ENCODE measurements at regions not wholly inside any gene's neighbourhood (a gene's known extent, or its start where the extent isn't known, plus 50 kb on each side); places are given as distances from the start of the nearest gene placed in this dataset.

- ATAC-seq (ENCODE audit: low read depth) = no peak
Measured at GRCh38 chr5:61254969-61255555, 77.0 kb upstream of the ZSWIM6 start.

GRCh38 chr5:61256474-61256873 lies 75.6 kb upstream of the ZSWIM6 start:
- no peaks in the 10 kb centered on the region for H3K27me3 ChIP-seq (replicated peaks in 1 of 4; ENCODE audit: control extremely low read depth in 1 of 4, control insufficient read depth in 3 of 4, insufficient read depth in 4 of 4, low read length in 3 of 4)
- H3K4me3 ChIP-seq (ENCODE audit: control extremely low read depth in 1 of 5, extremely low read depth in 1 of 5, insufficient read depth in 1 of 5, low read depth in 2 of 5, low read length in 4 of 5) = no peak overlapping the region
- CTCF ChIA-PET = no interaction called here
- no peaks in the 10 kb centered on the region for H3K4me1 ChIP-seq (ENCODE audit: control insufficient read depth in 2 of 2, insufficient read depth in 2 of 2, low read length in 2 of 2)
- H3K36me3 ChIP-seq (replicated peaks in 1 of 2; ENCODE audit: control extremely low read depth in 1 of 2, control insufficient read depth in 1 of 2, extremely low read depth in 1 of 2, insufficient read depth in 2 of 2, low read length in 1 of 2) = no peaks in the 10 kb centered on the region
- no peak overlapping the region for H2AFZ ChIP-seq (ENCODE audit: insufficient read depth, low read depth, low read length, poor library complexity, severe bottlenecking)
- DNase-seq (no peak), ATAC-seq (ENCODE audit: low read depth) (no peak)
- TF ChIP-seq CTCF (IDR thresholded peaks at IDR 0.05) = no peak
- TF ChIP-seq EZH2 (IDR thresholded peaks at IDR 0.05; ENCODE audit: borderline replicate concordance, insufficient read depth, low read depth, low read length, poor library complexity, severe bottlenecking) = no peak
- Mint-ChIP-seq H3K27me3 (peaks cover 14% of the 10 kb centered on the region), H3K27ac (no peak overlapping the region), H3K4me3 (no peak overlapping the region), H3K9me3 (ENCODE audit: insufficient read depth) (no peaks in the 10 kb centered on the region), H3K4me1 (no peaks in the 10 kb centered on the region)
- intact Hi-C loops (cut with micrococcal nuclease) = no loop called here
- H3K27ac ChIP-seq (ENCODE audit: low read length in 2 of 2) = no peak overlapping the region
- no peaks in the 10 kb centered on the region for H3K79me2 ChIP-seq (ENCODE audit: control insufficient read depth, insufficient read depth, low read length)
- no peaks in the 10 kb centered on the region for H3K9me3 ChIP-seq (ENCODE audit: control extremely low read depth in 1 of 3, control insufficient read depth in 2 of 3, insufficient read depth in 1 of 3, low read length in 2 of 3)
- no peak overlapping the region for H3K9ac ChIP-seq (ENCODE audit: low read length)
- H4K20me1 ChIP-seq (ENCODE audit: control insufficient read depth, insufficient read depth, low read length, poor library complexity, severe bottlenecking) = no peaks in the 10 kb centered on the region
- WGBS (ENCODE audit: insufficient coverage) = no CpG with 5 or more reads among the region's 1 CpG
- POLR2A ChIA-PET = no interaction called here
- no peak overlapping the region for H3K4me2 ChIP-seq (replicated peaks; ENCODE audit: low read depth, low read length, poor library complexity, severe bottlenecking)

More at GRCh38 chr5:61254969-61255555, 77.0 kb upstream of the ZSWIM6 start:
- CTCF ChIA-PET = no interaction called here
- no peak overlapping the region for H2AFZ ChIP-seq (ENCODE audit: insufficient read depth, low read depth, low read length, poor library complexity, severe bottlenecking)
- peaks cover 14% of the 10 kb centered on the region for H3K27me3 Mint-ChIP-seq
- no peak overlapping the region for H3K27ac ChIP-seq (ENCODE audit: low read length in 2 of 2)
- H4K20me1 ChIP-seq (ENCODE audit: control insufficient read depth, insufficient read depth, low read length, poor library complexity, severe bottlenecking) = no peaks in the 10 kb centered on the region
- no peaks in the 10 kb centered on the region for H3K27me3 ChIP-seq (replicated peaks in 1 of 4; ENCODE audit: control extremely low read depth in 1 of 4, control insufficient read depth in 3 of 4, insufficient read depth in 4 of 4, low read length in 3 of 4)
- no peaks in the 10 kb centered on the region for H3K4me1 ChIP-seq (ENCODE audit: control insufficient read depth in 2 of 2, insufficient read depth in 2 of 2, low read length in 2 of 2)
- H3K9me3 Mint-ChIP-seq (ENCODE audit: insufficient read depth) = no peaks in the 10 kb centered on the region
- intact Hi-C loops (cut with micrococcal nuclease) = no loop called here
- H3K9me3 ChIP-seq (ENCODE audit: control extremely low read depth in 1 of 3, control insufficient read depth in 2 of 3, insufficient read depth in 1 of 3, low read length in 2 of 3) = no peaks in the 10 kb centered on the region
- no peak for DNase-seq
- no peaks in the 10 kb centered on the region for H3K36me3 ChIP-seq (replicated peaks in 1 of 2; ENCODE audit: control extremely low read depth in 1 of 2, control insufficient read depth in 1 of 2, extremely low read depth in 1 of 2, insufficient read depth in 2 of 2, low read length in 1 of 2)
- POLR2A ChIA-PET = no interaction called here
- TF ChIP-seq EZH2 (IDR thresholded peaks at IDR 0.05; ENCODE audit: borderline replicate concordance, insufficient read depth, low read depth, low read length, poor library complexity, severe bottlenecking) = no peak
- no peak for TF ChIP-seq CTCF (IDR thresholded peaks at IDR 0.05)
- no peak overlapping the region for H3K9ac ChIP-seq (ENCODE audit: low read length)
- H3K27ac Mint-ChIP-seq = no peak overlapping the region
- no peak overlapping the region for H3K4me2 ChIP-seq (replicated peaks; ENCODE audit: low read depth, low read length, poor library complexity, severe bottlenecking)
- 78% methylated on average over 1 of the region's 3 CpGs for WGBS (ENCODE audit: insufficient coverage)
- H3K4me1 Mint-ChIP-seq = no peaks in the 10 kb centered on the region
- no peak overlapping the region for H3K4me3 Mint-ChIP-seq
- H3K4me3 ChIP-seq (ENCODE audit: control extremely low read depth in 1 of 5, extremely low read depth in 1 of 5, insufficient read depth in 1 of 5, low read depth in 2 of 5, low read length in 4 of 5) = no peak overlapping the region
- no peaks in the 10 kb centered on the region for H3K79me2 ChIP-seq (ENCODE audit: control insufficient read depth, insufficient read depth, low read length)
